ENCODE measurements at regions not wholly inside any gene's neighbourhood (a gene's known extent, or its start where the extent isn't known, plus 50 kb on each side); places are given as distances from the start of the nearest gene placed in this dataset.
"Not testable (repeated sequence)": the region's sequence is repeated elsewhere in the genome, so short reads cannot be mapped to it uniquely, and the experiment has no call there.

DNA sequence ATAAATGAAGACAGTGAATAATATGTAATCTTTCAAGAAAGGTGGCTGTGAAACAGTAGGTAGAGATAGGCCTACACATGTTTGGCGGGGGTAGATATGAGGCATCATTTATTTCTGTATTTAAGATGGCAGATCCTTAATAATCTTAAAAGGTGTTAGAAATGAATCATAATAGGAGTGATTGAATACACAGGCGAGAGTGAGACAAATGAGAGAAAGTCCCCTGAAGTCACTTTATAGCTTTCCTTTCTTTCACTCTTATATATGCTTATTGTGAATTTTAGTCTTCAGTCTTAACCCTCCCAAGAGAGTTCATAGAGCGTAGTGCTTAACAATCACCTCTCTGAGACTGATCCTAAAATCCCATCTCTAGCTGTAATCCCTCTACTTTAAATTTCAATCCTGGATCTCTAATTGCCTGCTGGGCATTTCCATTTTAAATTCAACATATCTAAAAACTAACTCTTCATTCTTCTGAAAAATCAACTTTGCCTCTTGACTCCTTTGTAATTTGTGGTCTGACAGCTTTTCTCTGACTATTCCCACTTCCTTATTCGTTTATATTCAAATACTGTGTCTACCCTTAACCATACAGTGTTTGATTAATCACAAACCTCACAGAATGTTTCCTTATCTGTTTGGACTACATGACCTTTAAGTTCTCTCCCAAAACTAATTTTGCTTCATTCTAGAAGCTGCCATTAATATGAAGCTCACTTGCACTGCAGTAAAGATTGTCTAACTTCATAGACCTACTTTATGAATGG, 463.7 kb upstream of the FSIP2 start:
- no peak for DNase-seq

- not testable (repeated sequence) for DNase-seq
Measured at GRCh38 chr2:185275979-185276378, 462.6 kb upstream of the FSIP2 start.

DNA sequence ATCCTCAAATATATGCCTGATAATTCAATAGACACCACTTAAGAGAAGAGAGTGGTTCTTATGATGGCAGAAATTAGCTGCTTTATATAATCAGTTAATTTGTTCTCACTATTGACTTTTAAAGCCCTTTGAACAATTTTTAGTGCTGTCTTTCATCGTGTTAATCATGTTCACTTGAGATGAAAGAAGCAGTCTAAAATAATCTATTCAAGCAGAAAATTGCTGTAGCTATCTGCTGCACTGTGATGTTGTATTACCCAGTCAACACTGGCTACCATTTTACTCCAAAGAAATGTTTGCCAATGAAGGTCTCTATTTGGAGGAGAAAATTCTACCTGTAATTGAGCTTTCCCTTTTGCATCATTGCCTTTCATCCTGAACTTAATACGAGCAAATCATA, 459.8 kb upstream of the FSIP2 start:
- no peak for DNase-seq

GRCh38 chr2:185279999-185280398, 458.6 kb upstream of the FSIP2 start:
- no peak for DNase-seq

DNA sequence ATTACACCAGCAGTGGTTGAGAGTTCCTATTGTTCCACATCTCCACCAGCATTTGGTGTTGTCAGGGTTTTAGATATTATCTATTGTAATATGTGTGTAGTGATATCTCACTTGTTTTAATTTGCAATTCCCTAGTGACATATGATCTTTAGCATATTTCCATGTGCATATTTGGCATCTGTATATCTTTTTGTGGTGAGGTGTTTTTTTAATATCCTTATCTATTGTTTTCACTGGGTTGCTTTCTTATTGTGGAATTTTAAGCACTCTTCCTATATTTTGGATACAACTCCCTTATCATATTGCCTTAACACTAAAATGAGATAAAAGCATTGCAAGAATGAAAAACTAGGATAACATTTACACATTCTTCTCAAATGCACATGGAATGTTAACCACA, 453.9 kb upstream of the FSIP2 start:
- DNase-seq, result no peak

DNA sequence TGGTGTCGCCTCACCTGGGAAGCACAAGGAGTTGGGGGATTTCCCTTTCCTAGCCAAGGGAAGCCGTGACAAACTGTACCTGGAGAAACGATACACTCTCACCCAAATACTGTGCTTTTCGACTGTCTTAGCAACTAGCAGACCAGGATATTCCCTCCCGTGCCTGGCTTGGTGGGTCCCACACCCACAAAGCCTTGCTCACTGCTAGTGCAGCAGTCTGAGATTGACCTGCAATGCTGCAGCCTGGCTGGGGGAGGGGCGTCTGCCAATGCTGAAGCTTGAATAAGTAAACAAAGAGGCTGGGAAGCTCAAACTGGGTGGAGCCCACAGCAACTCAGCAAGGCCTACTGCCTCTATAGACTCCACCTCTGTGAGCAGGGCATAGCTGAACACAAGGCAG, 448.6 kb upstream of the FSIP2 start:
- DNase-seq, result not testable (repeated sequence)

DNA sequence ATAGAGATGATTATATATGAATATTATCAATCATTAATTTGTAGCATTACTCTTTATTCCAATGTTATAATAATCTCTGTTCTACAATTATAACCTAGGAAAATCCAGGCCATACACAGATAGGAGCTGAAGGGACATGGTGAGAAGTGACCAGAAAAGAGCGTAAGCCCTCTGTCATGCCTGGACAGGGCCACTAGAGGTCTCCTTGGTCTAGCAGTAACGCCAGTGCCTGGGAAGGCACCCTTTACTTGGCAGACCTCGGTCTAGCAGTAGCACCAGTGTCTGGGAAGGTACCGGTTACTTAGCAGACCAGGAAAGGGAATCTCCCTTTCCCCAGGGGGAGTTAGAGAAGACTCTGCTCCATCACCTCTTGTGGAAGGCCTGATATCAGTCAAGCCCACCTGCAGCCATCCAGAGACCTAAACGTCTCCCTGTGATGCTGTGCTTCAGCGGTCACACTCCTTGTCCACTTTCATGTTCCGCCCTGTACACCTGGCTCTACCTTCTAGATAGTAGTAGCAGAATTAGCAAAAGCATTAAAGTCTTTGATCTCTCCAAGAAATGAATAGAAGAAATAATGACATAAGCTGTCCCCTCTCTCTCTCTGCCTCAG, 447.5 kb upstream of the FSIP2 start:
- DNase-seq, result no peak

DNA sequence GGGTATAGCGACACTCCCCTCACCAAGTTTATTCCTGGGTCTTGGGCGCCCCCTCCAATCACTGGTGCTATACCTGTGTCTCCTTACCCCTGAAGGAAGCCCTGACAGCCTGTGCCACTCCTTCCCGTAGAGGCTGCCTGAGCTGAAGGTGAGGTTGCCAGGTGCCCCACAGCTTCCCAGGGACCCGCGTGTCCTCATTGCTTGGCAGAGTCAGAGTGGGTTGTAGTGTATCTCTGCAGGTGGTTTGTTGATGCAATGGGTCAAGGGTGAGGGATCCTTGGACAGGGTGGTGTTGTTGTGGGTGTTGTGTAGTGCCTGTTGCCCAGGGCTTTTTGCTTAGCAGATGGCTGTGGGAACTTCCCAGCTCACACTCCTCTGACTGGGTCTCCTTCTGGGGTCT, 438.7 kb upstream of the FSIP2 start:
- DNase-seq, result no peak

DNA sequence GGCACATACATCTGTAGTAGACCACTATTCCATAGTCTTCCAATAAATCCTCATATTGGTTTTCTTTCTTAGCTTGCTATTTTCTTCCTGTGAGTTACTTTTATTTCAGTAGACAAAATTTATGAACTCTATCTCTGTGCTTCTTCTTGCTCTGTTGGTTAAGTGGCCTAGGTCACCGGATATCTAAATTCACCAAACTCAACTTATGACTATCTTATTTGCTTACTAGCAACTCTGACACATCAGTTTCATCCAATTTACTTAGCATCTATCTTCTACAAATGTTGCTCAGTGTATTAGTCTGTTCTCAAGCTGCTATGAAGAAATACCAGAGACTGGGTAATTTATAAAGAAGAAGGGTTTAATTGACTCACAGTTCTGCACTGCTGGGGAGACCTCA, 432.5 kb upstream of the FSIP2 start:
- no peak for DNase-seq

DNA sequence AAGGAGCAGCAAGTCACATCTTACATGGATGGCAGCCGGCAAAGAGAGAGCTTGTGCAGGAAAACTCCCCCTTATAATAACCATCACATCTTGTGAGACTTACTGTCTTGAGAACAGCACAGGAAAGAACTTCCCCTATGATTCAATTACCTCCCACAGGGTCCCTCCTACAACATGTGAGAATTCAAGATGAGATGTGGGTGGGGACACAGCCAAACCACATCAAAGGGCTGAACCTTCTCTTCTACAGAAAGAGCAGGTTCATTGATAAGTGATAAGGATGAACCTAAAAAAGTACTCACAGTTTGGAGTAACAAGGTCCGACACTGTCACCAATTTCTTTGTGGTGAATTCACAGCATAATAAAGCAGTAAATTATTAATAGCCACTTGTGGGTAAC, 422.2 kb upstream of the FSIP2 start:
- DNase-seq, result no peak

GRCh38 chr2:185318271-185318724, 420.3 kb upstream of the FSIP2 start:
- no peak for DNase-seq

GRCh38 chr2:185335879-185336278, 402.7 kb upstream of the FSIP2 start:
- DNase-seq, result no peak

DNA sequence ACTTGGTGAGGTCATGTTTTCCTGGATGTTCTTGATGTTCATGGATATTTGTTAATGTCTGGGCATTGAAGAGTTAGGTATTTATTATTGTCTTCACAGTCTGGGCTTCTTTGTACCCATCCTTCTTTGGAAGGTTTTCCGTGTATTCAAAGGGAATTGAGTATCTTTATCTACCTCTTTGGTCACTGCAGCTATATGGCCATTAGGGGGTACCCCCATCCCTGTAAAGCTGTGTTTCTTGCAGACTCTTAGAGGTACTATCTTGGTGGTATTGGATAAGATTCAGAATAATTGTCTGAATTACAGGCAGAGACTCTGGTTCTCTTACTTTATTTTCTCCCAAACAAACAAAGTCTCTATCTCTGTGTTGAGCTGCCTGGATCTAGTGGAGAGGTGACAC, 401.6 kb upstream of the FSIP2 start:
- no peak for DNase-seq

GRCh38 chr2:185338104-185338503, 400.5 kb upstream of the FSIP2 start:
- no peak for DNase-seq

GRCh38 chr2:185347445-185347844, 391.2 kb upstream of the FSIP2 start:
- no peak for DNase-seq

DNA sequence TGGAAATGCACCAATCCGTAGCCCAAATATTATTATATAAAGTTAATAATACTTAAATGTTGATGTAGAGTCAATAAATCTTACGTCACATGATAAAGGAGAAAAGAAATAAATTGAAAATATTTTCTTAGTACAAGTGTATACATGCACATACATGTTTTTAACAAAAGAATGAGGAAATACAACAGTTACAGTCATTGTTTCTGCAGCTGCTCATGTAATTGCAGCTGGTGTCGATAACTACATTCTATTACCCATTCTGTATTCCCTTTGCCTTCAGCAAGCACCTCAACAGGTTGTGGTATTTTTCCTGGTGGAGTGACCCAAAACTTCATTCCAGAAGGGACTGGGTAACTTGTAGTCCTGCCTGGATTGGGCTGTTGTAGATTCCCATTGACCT, 377.8 kb upstream of the FSIP2 start:
- DNase-seq, result no peak

DNA sequence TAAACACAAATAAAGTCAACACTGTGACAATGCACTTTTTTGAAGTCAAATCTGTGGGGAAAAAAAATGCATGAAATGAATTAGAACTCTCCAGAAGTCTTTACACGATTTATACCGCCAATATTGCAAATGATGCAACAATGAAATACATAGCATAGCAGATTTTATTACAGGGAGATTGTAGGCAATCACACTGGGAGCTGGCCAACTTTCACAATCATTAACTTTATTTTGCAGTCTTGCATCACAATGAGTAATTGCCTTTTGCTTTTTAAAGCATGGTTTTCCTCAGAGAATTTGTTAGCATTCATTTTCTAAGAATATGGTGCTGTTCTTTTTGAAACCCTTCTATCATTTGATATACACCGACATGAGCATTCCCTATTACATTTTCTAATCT, 366.4 kb upstream of the FSIP2 start:
- DNase-seq, result no peak

DNA sequence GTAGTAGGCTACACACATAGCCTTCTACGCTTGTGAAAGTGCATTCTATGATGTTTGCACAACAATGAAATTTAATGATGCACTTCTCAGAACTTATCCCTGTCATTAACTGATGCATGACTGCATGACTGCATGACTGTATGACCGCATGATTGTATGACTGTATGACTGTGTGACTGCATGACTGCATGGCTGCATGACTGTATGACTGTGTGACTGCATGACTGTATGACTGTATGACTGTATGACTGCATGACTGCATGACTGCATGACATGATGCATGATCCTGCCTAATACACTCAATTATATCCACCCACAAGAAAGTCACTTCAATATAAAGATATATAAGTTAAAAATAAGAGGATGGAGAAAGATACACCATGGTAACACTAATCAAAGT, 365.4 kb upstream of the FSIP2 start:
- DNase-seq, result no peak

DNA sequence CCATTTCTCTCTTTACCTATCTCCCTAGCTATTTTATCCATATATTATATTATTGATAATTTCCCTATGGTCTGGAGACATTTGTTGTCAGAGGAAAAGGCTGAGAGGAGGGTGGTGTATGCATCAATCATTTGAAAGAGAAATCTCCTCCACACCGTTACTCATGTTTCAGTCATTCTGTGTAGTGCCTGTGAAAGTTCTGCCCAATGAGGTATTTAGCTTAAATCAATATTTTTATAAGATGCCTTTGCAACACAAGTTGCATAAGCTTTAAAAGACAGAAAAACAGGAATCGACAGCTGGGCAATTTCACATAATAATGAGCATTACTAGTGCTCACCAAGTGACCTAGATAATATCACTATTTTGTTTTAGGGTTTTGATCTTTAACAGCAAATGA, 363.7 kb upstream of the FSIP2 start:
- no peak for DNase-seq

DNA sequence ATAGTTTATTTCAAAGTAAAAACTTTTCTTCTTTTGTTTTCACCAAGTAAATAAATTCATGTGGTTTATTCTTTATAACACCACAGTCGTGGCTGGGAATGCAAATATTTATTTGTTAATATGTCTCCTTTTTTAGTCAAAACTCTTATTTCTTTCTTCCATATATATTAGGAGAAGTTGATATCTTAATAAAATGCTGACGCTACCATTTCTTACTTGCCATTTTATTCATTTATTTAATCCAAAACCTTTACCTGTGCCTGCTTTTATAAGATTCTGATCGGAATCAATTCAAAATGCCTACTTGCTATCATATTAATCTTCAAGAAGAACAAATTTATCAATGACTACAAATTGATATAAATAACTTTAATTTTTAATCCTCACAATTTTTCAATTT, 362.9 kb upstream of the FSIP2 start:
- no peak for DNase-seq

DNA sequence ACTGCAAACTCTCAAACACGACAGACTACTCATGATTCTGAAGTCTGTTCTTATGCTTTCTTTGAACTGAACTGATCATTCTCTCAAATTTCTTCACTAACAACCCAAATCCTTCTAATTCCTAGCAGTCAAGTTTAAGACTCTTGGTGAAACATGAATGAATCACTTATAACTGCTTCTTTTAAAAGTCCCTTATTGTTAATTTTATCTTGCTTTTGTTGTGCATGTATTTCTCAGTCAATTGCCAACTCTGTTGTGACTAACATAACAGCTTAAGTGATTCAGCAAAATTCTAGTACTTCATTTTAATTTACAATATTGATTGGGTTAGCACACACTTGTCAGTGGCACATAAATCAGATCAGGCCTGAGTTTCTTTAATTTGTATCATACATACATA, 357.0 kb upstream of the FSIP2 start:
- no peak for DNase-seq

DNA sequence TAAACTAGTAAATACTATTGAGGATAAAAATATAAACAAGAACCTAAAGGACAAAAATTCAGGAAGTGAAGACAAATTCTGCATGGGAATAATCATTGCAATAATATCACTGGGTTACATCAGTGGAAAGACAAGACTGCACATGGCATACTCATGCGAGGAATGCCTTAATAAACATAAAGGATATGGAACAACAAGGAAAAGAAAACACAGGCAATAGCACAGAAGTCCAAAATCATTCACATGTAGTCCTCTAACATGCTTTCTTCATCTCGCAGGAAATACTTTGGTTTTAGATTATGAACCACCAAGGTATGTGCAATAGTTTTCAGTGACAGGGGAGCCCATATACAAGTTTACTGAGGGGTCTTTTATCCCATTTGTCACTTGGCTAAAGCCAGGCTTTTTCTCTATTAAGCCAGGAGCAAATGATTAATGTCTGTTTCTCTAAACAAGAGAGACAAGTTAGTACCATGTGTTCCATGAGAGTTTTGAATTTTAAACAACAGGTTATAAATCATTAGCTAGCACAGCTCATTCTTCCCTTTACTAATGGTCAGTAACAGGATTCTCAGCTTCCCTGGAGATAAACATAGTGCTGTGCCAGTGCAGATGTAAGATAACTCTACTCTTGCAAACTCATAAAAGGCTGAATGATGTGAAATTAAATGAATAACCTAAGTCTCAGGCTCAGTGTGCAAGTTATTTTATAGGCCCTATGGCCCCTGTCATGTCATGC, 353.6 kb upstream of the FSIP2 start:
- DNase-seq, result no peak

DNA sequence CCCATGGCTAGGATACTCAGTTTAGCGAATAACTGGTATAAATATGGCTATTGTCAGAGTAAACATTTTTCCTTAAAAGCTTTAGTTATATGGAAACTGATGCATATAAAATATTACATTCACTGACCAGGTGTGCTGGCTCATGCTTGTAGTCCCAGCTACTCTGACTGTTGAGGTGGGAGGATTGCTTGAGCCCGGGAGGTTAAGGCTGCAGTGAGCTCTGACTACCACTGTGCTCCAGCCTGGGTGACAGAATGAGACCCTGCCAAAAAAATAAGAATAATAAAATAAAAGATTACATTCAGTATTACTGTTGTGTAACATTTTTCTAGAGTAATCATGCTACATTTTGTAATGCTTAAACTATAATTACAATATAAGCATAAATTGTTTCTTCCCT, 350.4 kb upstream of the FSIP2 start:
- DNase-seq, result no peak

DNA sequence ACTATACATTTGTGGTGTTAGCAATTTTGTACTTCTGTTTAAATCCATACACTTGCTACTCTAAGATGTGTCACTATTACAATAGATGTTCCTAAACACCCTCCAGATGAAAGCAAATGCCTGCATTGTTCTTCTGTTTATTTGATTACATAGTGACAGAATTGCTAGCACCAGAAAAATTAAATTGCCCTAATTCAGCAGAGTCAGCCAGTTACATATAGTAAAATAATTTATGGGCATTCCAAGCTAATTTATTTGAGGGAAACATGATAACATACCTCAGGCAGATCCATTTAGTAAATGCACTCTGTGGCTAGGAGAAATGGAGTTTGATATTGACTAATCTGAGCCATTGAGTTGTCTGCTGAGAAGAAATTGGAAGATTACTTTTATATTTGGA, 347.1 kb upstream of the FSIP2 start:
- DNase-seq, result no peak
